Adrenal gland (tissue), 5 donors: ENCODE measurements at regions not wholly inside any gene's neighbourhood (a gene's known extent, or its start where the extent isn't known, plus 50 kb on each side); places are given as distances from the start of the nearest gene placed in this dataset.

Experiments used
- POLR2A ChIP-seq, 2 donors: fragments of 450-650 bp; IDR thresholded peaks; one replicate each; pipeline ENCODE4 v1.6.1; 2017; ENCODE audit warnings: antibody characterized with exemption in 2 of 2, mild to moderate bottlenecking in 2 of 2, moderate library complexity in 1 of 2
- TF ChIP-seq, protein P1 (sequence below), 6 experiments: fragments of 450-650 bp in 4 of 6; fragments of 200-600 bp in 2 of 6; sonication (generic) in 1 of 6; IDR thresholded peaks; 1 replicate in 5 of 6; 2 replicates in 1 of 6; pipeline versions ENCODE4 v1.5.1 to v1.8.0; 2016 to 2021; ENCODE audit warnings: antibody characterized with exemption in 6 of 6, mild to moderate bottlenecking in 2 of 6, moderate library complexity in 1 of 6
- donor health status: DM: no; HTN: no; CAD: no.

DNA sequence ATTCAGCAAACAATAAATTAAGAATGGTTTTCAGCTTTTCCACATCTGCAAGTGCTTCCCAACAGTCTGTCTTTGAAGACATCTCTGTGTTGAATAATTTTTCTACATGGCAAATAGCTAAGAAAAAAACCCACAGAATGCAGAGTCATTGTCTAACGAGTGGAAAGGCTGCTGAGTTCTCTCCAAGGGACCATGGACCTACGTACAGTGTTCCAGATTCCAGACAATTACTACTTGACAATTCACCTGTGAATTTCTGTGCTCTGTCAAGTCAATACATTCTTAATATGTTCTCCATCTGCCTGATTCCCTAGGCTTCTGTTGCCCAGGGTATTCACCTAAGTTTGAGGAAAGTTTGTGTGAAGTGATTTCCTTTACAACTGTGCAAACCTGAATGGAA, 83.8 kb upstream of the CA10 start:
- TF ChIP-seq, protein P1, sequence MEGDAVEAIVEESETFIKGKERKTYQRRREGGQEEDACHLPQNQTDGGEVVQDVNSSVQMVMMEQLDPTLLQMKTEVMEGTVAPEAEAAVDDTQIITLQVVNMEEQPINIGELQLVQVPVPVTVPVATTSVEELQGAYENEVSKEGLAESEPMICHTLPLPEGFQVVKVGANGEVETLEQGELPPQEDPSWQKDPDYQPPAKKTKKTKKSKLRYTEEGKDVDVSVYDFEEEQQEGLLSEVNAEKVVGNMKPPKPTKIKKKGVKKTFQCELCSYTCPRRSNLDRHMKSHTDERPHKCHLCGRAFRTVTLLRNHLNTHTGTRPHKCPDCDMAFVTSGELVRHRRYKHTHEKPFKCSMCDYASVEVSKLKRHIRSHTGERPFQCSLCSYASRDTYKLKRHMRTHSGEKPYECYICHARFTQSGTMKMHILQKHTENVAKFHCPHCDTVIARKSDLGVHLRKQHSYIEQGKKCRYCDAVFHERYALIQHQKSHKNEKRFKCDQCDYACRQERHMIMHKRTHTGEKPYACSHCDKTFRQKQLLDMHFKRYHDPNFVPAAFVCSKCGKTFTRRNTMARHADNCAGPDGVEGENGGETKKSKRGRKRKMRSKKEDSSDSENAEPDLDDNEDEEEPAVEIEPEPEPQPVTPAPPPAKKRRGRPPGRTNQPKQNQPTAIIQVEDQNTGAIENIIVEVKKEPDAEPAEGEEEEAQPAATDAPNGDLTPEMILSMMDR (IDR thresholded peaks at IDR 0.05), result no peak
- TF ChIP-seq POLR2A (IDR thresholded peaks at IDR 0.05), result no peak
